A673 (cell line): ENCODE measurements at regions not wholly inside any gene's neighbourhood (a gene's known extent, or its start where the extent isn't known, plus 50 kb on each side); places are given as distances from the start of the nearest gene placed in this dataset.

Source experiments
- BruUV-seq: library from RNA; stranded (reverse); fragments of 400-500 nt; replicated peaks from 2 replicates; lab custom pipeline; 2021; lab: Mats Ljungman, UMichigan
- CTCF ChIA-PET: fragments of 300-600 bp; sonication (Branson Sonifier 250); formaldehyde crosslinking; loops from one replicate; lab custom pipeline; 2022; ENCODE audit warnings: antibody characterized with exemption; lab: Charles Lee
- POLR2A ChIA-PET: fragments of 300-600 bp; sonication (Branson Sonifier 250); formaldehyde crosslinking; loops from one replicate; lab custom pipeline; 2022; ENCODE audit warnings: antibody characterized with exemption; ENCODE audit not compliant: low non-redundant PET; lab: Charles Lee
- DNase-seq: peaks from one replicate; pipeline ENCODE4 v3.0.0-alpha.2; 2015; ENCODE audit warnings: low spot score
- H3K27ac ChIP-seq: fragments of 200-600 bp; sonication (generic); 2 replicates; pipeline ENCODE4 v1.5.1; 2016; ENCODE audit warnings: mixed run types, low read depth, mild to moderate bottlenecking, mixed read lengths, antibody characterized with exemption, low read length; ENCODE audit not compliant: poor library complexity, severe bottlenecking
- H3K27me3 ChIP-seq: fragments of 200-600 bp; sonication (generic); replicated peaks from 2 replicates; pipeline ENCODE4 v1.6.1; 2017; ENCODE audit warnings: mixed run types, low read depth, mild to moderate bottlenecking, mixed read lengths, antibody characterized with exemption, low read length; ENCODE audit not compliant: insufficient read depth, poor library complexity
- H3K36me3 ChIP-seq: fragments of 200-600 bp; sonication (generic); 2 replicates; pipeline ENCODE4 v1.6.1; 2016; ENCODE audit warnings: mixed run types, mild to moderate bottlenecking, mixed read lengths, antibody characterized with exemption, low read length; ENCODE audit not compliant: insufficient read depth, poor library complexity, severe bottlenecking
- H3K4me1 ChIP-seq: fragments of 200-600 bp; sonication (generic); 2 replicates; pipeline ENCODE4 v1.6.1; 2017; ENCODE audit warnings: mixed run types, mild to moderate bottlenecking, mixed read lengths, antibody characterized with exemption, low read length; ENCODE audit not compliant: insufficient read depth, poor library complexity, severe bottlenecking
- H3K4me3 ChIP-seq: fragments of 200-600 bp; sonication (generic); 2 replicates; pipeline ENCODE4 v1.5.1; 2016; ENCODE audit warnings: low read depth, mixed run types, mild to moderate bottlenecking, mixed read lengths, low read length; ENCODE audit not compliant: poor library complexity, severe bottlenecking
- H3K9me3 ChIP-seq: fragments of 200-600 bp; sonication (generic); 2 replicates; pipeline ENCODE4 v1.6.1; 2016; ENCODE audit warnings: mixed run types, low read depth, mild to moderate bottlenecking, mixed read lengths, antibody characterized with exemption, low read length; ENCODE audit not compliant: poor library complexity, severe bottlenecking
- CTCF ChIP-seq: fragments of 300-800, 200-600 bp; sonication (generic); conservative IDR thresholded peaks from 2 replicates; pipeline ENCODE4 v1.5.1; 2017; ENCODE audit warnings: low read depth, mild to moderate bottlenecking, antibody characterized with exemption, low read length, moderate library complexity, mixed read lengths
- EZH2 ChIP-seq: fragments of 200-600 bp; sonication (generic); IDR thresholded peaks from 2 replicates; pipeline ENCODE4 v1.6.1; 2017; ENCODE audit warnings: borderline replicate concordance, low read depth, mild to moderate bottlenecking, mixed read lengths, antibody characterized with exemption, low read length; ENCODE audit not compliant: poor library complexity, severe bottlenecking
- intact Hi-C: fragments of 100-400 bp; cut with micrococcal nuclease; formaldehyde crosslinking; loops from one replicate; pipeline ENCODE4 v1.10.0; 2022; ENCODE audit not compliant: unreplicated experiment

DNA sequence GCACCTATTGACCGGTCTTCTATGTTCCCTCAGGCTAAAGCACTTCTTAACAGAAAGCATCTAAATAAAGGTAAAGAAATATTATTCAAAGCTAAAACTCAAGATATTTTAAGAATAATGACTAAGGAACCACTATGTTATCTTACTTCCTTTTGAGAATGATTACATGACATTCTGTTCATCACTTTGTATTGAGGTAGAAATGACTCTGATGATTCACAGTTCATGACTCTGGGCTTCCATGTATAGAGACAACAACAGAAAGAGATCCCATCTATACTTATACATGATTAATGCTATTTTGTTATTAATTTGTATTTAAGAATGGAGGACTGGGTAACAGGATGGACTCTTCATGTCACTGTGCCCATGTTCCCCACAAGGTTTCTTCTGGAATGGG lies 218.3 kb upstream of the OR4E1 start:
- no peaks in the 10 kb centered on the region for H3K4me1 ChIP-seq
- ChIA-PET POLR2A (no interaction called here), CTCF (no interaction called here)
- H3K27ac ChIP-seq: no peak overlapping the region
- no peak for TF ChIP-seq EZH2
- no peak for TF ChIP-seq CTCF
- no TSS peak for BruUV-seq
- intact Hi-C loops: no loop called here
- no peak for DNase-seq
- no peaks in the 10 kb centered on the region for H3K27me3 ChIP-seq
- no peaks in the 10 kb centered on the region for H3K36me3 ChIP-seq
- H3K4me3 ChIP-seq: no peak overlapping the region
- H3K9me3 ChIP-seq: no peaks in the 10 kb centered on the region

DNA sequence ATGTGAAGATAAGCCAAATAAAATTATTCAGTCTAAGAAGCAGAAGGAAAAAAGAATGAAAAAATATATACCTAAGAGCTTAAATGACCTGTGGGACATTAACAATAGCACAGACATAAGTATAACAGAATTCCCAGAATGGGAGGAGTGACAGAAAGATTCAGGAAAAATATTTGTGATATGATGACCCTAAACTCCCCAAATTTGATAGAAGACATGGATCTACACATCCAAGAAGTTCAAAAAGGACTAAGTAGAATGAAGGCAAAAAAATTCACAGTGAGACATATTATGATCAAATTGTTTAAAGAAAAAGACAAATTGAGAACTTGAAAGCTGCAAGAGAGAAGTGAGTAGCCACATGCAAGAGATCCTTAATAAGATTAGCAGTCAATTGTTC lies 211.4 kb upstream of the OR4E1 start:
- Histone ChIP-seq H3K4me3 (no peak overlapping the region), H3K4me1 (no peaks in the 10 kb centered on the region), H3K9me3 (peaks cover 5% of the 10 kb centered on the region), H3K27me3 (no peaks in the 10 kb centered on the region), H3K36me3 (no peaks in the 10 kb centered on the region), H3K27ac (no peak overlapping the region)
- BruUV-seq: no TSS peak
- POLR2A ChIA-PET: no interaction called here
- CTCF ChIA-PET: no interaction called here
- DNase-seq: no peak
- TF ChIP-seq CTCF: no peak
- no peak for TF ChIP-seq EZH2
- intact Hi-C loops: no loop called here

- TF ChIP-seq EZH2 (no peak), CTCF (no peak)
- intact Hi-C loops: no loop called here
- CTCF ChIA-PET: no interaction called here
- no TSS peak for BruUV-seq
- DNase-seq: no peak
- no peaks in the 10 kb centered on the region for H3K27me3 ChIP-seq
- H3K4me1 ChIP-seq: no peaks in the 10 kb centered on the region
- H3K27ac ChIP-seq: no peak overlapping the region
- no peak overlapping the region for H3K4me3 ChIP-seq
- no peaks in the 10 kb centered on the region for H3K36me3 ChIP-seq
- POLR2A ChIA-PET: no interaction called here
- peaks cover 5% of the 10 kb centered on the region for H3K9me3 ChIP-seq
These were observed 208.6 kb upstream of the OR4E1 start for GRCh38 chr14:21882226-21882625.
